ENCODE measurements at regions not wholly inside any gene's neighbourhood (a gene's known extent, or its start where the extent isn't known, plus 50 kb on each side); places are given as distances from the start of the nearest gene placed in this dataset.

DNA sequence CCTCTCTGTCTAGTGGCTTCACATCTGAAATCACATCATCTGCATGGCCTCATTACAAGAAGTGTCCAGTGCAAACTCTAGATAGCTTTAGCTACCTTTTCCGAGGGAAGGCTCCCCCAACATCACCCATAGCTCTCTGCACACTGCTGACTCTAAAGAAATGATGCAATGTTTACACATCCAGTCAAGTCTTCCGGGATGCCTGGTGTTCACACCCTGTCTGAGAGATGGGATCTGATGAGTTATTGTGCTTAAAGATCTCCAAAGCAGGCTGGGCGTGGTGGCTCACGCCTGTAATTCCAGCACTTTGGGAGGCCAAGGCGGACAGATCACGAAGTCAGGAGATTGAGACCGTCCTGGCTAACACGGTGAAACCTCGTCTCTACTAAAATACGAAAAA lies 404.6 kb upstream of the IRAK1BP1 start:
- no peak overlapping the region for H2BK5ac ChIP-seq (ENCODE audit: low read depth, low read length, poor library complexity, severe bottlenecking)
- no peaks in the 10 kb centered on the region for H3K9me1 ChIP-seq (ENCODE audit: insufficient read depth, low read length)
- DNase-seq: no peak
- 76% methylated on average over 8 of the region's 10 CpGs; no CpG with 5 or more reads in 1 of the 2 experiments for WGBS, 2 experiments (ENCODE audit: extremely low coverage in 2 of 2, insufficient read length in 1 of 2)
- no peak overlapping the region for H4K91ac ChIP-seq (ENCODE audit: insufficient read depth, low read depth, low read length)
- H3K4ac ChIP-seq (ENCODE audit: low read depth, low read length): no peak overlapping the region
- H2BK20ac ChIP-seq (ENCODE audit: low read depth, low read length): no peak overlapping the region
- no peak overlapping the region for H3K14ac ChIP-seq (replicated peaks; ENCODE audit: low read depth, low read length)
- H3K79me1 ChIP-seq (ENCODE audit: low read depth in 1 of 2, low read length in 2 of 2): no peaks in the 10 kb centered on the region
- H4K5ac ChIP-seq (ENCODE audit: low read depth, low read length): no peak overlapping the region
- no TSS peak for BruUV-seq (replicated peaks)
- no peaks in the 10 kb centered on the region for H3K36me3 ChIP-seq (ENCODE audit: control insufficient read depth, insufficient read depth, low read length)
- H3K18ac ChIP-seq (ENCODE audit: low read depth, low read length): no peak overlapping the region
- H4K8ac ChIP-seq (ENCODE audit: low read depth in 2 of 2, low read length in 2 of 2): no peak overlapping the region
- intact Hi-C loops (cut with micrococcal nuclease): no loop called here
- ChIA-PET CTCF (interaction anchor here (0.6 kb wide), 1 partner anchor 244 kb away, joined by 3 read pairs; no protein-coding TSS in a partner anchor), POLR2A (ENCODE audit: unreplicated experiment) (no interaction called here)
- no peak overlapping the region for H2AK9ac ChIP-seq (replicated peaks; ENCODE audit: low read depth, low read length, poor library complexity)
- H3K9me3 ChIP-seq (ENCODE audit: control insufficient read depth, insufficient read depth, low read length): no peaks in the 10 kb centered on the region
- no peak for TF ChIP-seq CEBPB (IDR thresholded peaks at IDR 0.05; ENCODE audit: low read depth, low read length)
- TF ChIP-seq MAFK (IDR thresholded peaks at IDR 0.05; ENCODE audit: low read depth, low read length): no peak
- TF ChIP-seq, protein P1, sequence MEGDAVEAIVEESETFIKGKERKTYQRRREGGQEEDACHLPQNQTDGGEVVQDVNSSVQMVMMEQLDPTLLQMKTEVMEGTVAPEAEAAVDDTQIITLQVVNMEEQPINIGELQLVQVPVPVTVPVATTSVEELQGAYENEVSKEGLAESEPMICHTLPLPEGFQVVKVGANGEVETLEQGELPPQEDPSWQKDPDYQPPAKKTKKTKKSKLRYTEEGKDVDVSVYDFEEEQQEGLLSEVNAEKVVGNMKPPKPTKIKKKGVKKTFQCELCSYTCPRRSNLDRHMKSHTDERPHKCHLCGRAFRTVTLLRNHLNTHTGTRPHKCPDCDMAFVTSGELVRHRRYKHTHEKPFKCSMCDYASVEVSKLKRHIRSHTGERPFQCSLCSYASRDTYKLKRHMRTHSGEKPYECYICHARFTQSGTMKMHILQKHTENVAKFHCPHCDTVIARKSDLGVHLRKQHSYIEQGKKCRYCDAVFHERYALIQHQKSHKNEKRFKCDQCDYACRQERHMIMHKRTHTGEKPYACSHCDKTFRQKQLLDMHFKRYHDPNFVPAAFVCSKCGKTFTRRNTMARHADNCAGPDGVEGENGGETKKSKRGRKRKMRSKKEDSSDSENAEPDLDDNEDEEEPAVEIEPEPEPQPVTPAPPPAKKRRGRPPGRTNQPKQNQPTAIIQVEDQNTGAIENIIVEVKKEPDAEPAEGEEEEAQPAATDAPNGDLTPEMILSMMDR (conservative IDR thresholded peaks at IDR 0.05; ENCODE audit: low read depth, low read length): no peak
- TF ChIP-seq CHD1 (IDR thresholded peaks at IDR 0.05; ENCODE audit: low read depth, low read length): no peak
- TF ChIP-seq MAZ (IDR thresholded peaks at IDR 0.05; ENCODE audit: borderline replicate concordance, low read depth, low read length): no peak
- TF ChIP-seq, protein P2, sequence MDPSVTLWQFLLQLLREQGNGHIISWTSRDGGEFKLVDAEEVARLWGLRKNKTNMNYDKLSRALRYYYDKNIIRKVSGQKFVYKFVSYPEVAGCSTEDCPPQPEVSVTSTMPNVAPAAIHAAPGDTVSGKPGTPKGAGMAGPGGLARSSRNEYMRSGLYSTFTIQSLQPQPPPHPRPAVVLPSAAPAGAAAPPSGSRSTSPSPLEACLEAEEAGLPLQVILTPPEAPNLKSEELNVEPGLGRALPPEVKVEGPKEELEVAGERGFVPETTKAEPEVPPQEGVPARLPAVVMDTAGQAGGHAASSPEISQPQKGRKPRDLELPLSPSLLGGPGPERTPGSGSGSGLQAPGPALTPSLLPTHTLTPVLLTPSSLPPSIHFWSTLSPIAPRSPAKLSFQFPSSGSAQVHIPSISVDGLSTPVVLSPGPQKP (IDR thresholded peaks at IDR 0.05; ENCODE audit: borderline replicate concordance, low read depth, low read length): no peak
- TF ChIP-seq RFX5 (IDR thresholded peaks at IDR 0.05; ENCODE audit: low read depth, low read length): no peak
- TF ChIP-seq MXI1 (IDR thresholded peaks at IDR 0.05; ENCODE audit: borderline replicate concordance, low read depth, low read length): no peak
- no peak for TF ChIP-seq NFE2L2 (IDR thresholded peaks at IDR 0.05; ENCODE audit: low read depth, low read length)
- TF ChIP-seq FOS (IDR thresholded peaks at IDR 0.05; ENCODE audit: low read depth, low read length): no peak
- no peak for TF ChIP-seq USF2 (IDR thresholded peaks at IDR 0.05; ENCODE audit: low read depth, low read length)
- no peak for TF ChIP-seq SMC3 (IDR thresholded peaks at IDR 0.05; ENCODE audit: low read depth, low read length)
- no peak for TF ChIP-seq RCOR1 (IDR thresholded peaks at IDR 0.05; ENCODE audit: insufficient replicate concordance, low read length)
- TF ChIP-seq RAD21 (IDR thresholded peaks at IDR 0.05; ENCODE audit: low read length): no peak
- TF ChIP-seq POLR2A (IDR thresholded peaks at IDR 0.05; ENCODE audit: low read depth, low read length): no peak
- TF ChIP-seq BHLHE40 (IDR thresholded peaks at IDR 0.05; ENCODE audit: low read depth, low read length): no peak
- no peak for ATAC-seq (ENCODE audit: low read depth)
- H3K4me3 ChIP-seq (ENCODE audit: insufficient read depth, low read depth, low read length): no peak overlapping the region
- H4K20me1 ChIP-seq (ENCODE audit: insufficient read depth, low read length): no peaks in the 10 kb centered on the region
- no peaks in the 10 kb centered on the region for H3K27me3 ChIP-seq (ENCODE audit: control insufficient read depth, insufficient read depth, low read length)
- no peak overlapping the region for H3K23ac ChIP-seq (ENCODE audit: low read depth, low read length)
- no peak overlapping the region for H3K56ac ChIP-seq (ENCODE audit: extremely low read depth, insufficient read depth, low read length)
- dilution Hi-C loops (cut with HindIII; ENCODE audit: low sequenced_read_pairs, unreplicated experiment): no loop called here
- no peak overlapping the region for H3K27ac ChIP-seq (ENCODE audit: insufficient read depth, low read length)
- H2AK5ac ChIP-seq (ENCODE audit: low read depth, low read length): no peak overlapping the region
- no peak overlapping the region for H3K9ac ChIP-seq (ENCODE audit: low read depth, low read length)
- no peak overlapping the region for H2BK15ac ChIP-seq (ENCODE audit: low read depth, low read length)
- no peaks in the 10 kb centered on the region; the same call in 1 of the 2 replicates for H3K4me1 ChIP-seq (ENCODE audit: control insufficient read depth, insufficient read depth, low read length)
- no peak overlapping the region for H3K4me2 ChIP-seq (ENCODE audit: low read depth, low read length)
- no peak overlapping the region for H2AFZ ChIP-seq (replicated peaks; ENCODE audit: low read length, poor library complexity)
- no peak overlapping the region for H2BK120ac ChIP-seq (ENCODE audit: low read depth, low read length)
- in situ Hi-C loops (cut with MboI; ENCODE audit: low sequenced_read_pairs): no loop called here

Measured in IMR-90 (cell line).